ENCODE measurements at regions not wholly inside any gene's neighbourhood (a gene's known extent, or its start where the extent isn't known, plus 50 kb on each side); places are given as distances from the start of the nearest gene placed in this dataset.
"Not testable (repeated sequence)": the region's sequence is repeated elsewhere in the genome, so short reads cannot be mapped to it uniquely, and the experiment has no call there.

GRCh38 chr7:145729691-145730090 is 386.9 kb upstream of the CNTNAP2 start:
- H3K4me3 ChIP-seq = no peak overlapping the region
- no peaks in the 10 kb centered on the region for H3K27me3 ChIP-seq
- no peak for DNase-seq (ENCODE audit: extremely low spot score in 2 of 2)
- no peaks in the 10 kb centered on the region for H3K36me3 ChIP-seq
- intact Hi-C loops (cut with DNase I) = no loop called here
- H3K9me3 ChIP-seq = no peaks in the 10 kb centered on the region
- no peaks in the 10 kb centered on the region for H3K4me1 ChIP-seq
- TF ChIP-seq POLR2AphosphoS5 (IDR thresholded peaks at IDR 0.05; ENCODE audit: insufficient read depth in 1 of 2, low read depth in 1 of 2) = no peak
- TF ChIP-seq CTCF (IDR thresholded peaks at IDR 0.05) = no peak
- TF ChIP-seq POLR2A (IDR thresholded peaks at IDR 0.05) = no peak
- H3K27ac ChIP-seq = no peak overlapping the region

- DNase-seq (ENCODE audit: extremely low spot score in 2 of 2) = no peak
- no peaks in the 10 kb centered on the region for H3K4me1 ChIP-seq
- no peaks in the 10 kb centered on the region for H3K9me3 ChIP-seq
- no peaks in the 10 kb centered on the region for H3K27me3 ChIP-seq
- TF ChIP-seq CTCF (IDR thresholded peaks at IDR 0.05) = no peak
- no peak for TF ChIP-seq POLR2AphosphoS5 (IDR thresholded peaks at IDR 0.05; ENCODE audit: insufficient read depth in 1 of 2, low read depth in 1 of 2)
- TF ChIP-seq POLR2A (IDR thresholded peaks at IDR 0.05) = no peak
- H3K36me3 ChIP-seq = no peaks in the 10 kb centered on the region
- no peak overlapping the region for H3K4me3 ChIP-seq
- H3K27ac ChIP-seq = no peak overlapping the region
- intact Hi-C loops (cut with DNase I) = no loop called here
Measured at GRCh38 chr7:145718129-145718528, 398.5 kb upstream of the CNTNAP2 start.

GRCh38 chr7:145700488-145700887 is 416.1 kb upstream of the CNTNAP2 start:
- no peaks in the 10 kb centered on the region for H3K36me3 ChIP-seq
- no peak for TF ChIP-seq POLR2A (IDR thresholded peaks at IDR 0.05)
- TF ChIP-seq CTCF (IDR thresholded peaks at IDR 0.05) = no peak
- no peak for TF ChIP-seq POLR2AphosphoS5 (IDR thresholded peaks at IDR 0.05; ENCODE audit: insufficient read depth in 1 of 2, low read depth in 1 of 2)
- no peak for DNase-seq (ENCODE audit: extremely low spot score in 2 of 2)
- H3K4me3 ChIP-seq = no peak overlapping the region
- H3K27ac ChIP-seq = no peak overlapping the region
- no peaks in the 10 kb centered on the region for H3K4me1 ChIP-seq
- intact Hi-C loops (cut with DNase I) = no loop called here
- no peaks in the 10 kb centered on the region for H3K9me3 ChIP-seq
- H3K27me3 ChIP-seq = no peaks in the 10 kb centered on the region

GRCh38 chr7:145698526-145699262 is 417.9 kb upstream of the CNTNAP2 start:
- TF ChIP-seq CTCF (IDR thresholded peaks at IDR 0.05) (no peak), POLR2A (IDR thresholded peaks at IDR 0.05) (no peak), POLR2AphosphoS5 (IDR thresholded peaks at IDR 0.05; ENCODE audit: insufficient read depth in 1 of 2, low read depth in 1 of 2) (no peak)
- Histone ChIP-seq H3K9me3 (no peaks in the 10 kb centered on the region), H3K27me3 (no peaks in the 10 kb centered on the region), H3K27ac (no peak overlapping the region), H3K4me1 (no peaks in the 10 kb centered on the region), H3K36me3 (no peaks in the 10 kb centered on the region), H3K4me3 (no peak overlapping the region)
- intact Hi-C loops (cut with DNase I) = no loop called here
- no peak for DNase-seq (ENCODE audit: extremely low spot score in 2 of 2)

GRCh38 chr7:145697412-145698107 is 419.0 kb upstream of the CNTNAP2 start:
- H3K27ac ChIP-seq; H3K27me3 ChIP-seq; intact Hi-C loops (cut with DNase I); H3K4me3 ChIP-seq; H3K4me1 ChIP-seq; H3K9me3 ChIP-seq; H3K36me3 ChIP-seq; DNase-seq (ENCODE audit: extremely low spot score in 2 of 2): not testable (repeated sequence)
